Esophagus squamous epithelium (tissue), 5 donors: ENCODE measurements at regions not wholly inside any gene's neighbourhood (a gene's known extent, or its start where the extent isn't known, plus 50 kb on each side); places are given as distances from the start of the nearest gene placed in this dataset.

ENCODE experiments used
- DNase-seq: peaks from one replicate; lab custom pipeline; 2025; lab: John Stamatoyannopoulos, UW
- H3K27ac ChIP-seq, 4 donors: fragments of 200-600 bp; sonication (generic); one replicate each; pipeline ENCODE4 v1.5.1; 2016 to 2019; ENCODE audit warnings: mild to moderate bottlenecking in 1 of 4
- H3K27me3 ChIP-seq, 4 donors: fragments of 200-600 bp; sonication (generic); 1 replicate in 3 of 4; 2 replicates in 1 of 4; pipeline versions ENCODE4 v1.5.1 to v1.6.0; 2017 to 2021; ENCODE audit warnings: antibody characterized with exemption in 1 of 4
- H3K36me3 ChIP-seq, 3 donors: fragments of 200-600 bp; sonication (generic); one replicate each; pipeline ENCODE4 v1.5.1; 2016 to 2019
- H3K4me1 ChIP-seq, 3 donors: fragments of 200-600 bp; sonication (generic); one replicate each; pipeline ENCODE4 v1.5.1; 2017 to 2019
- H3K4me3 ChIP-seq, 4 donors: fragments of 200-600 bp; sonication (generic); 1 replicate in 3 of 4; 2 replicates in 1 of 4; pipeline ENCODE4 v1.5.1; 2016 to 2019; ENCODE audit warnings: mild to moderate bottlenecking in 2 of 4, moderate library complexity in 1 of 4
- H3K9me3 ChIP-seq, 3 donors: fragments of 200-600 bp; sonication (generic); one replicate each; pipeline ENCODE4 v1.5.1; 2016 to 2019
- CTCF ChIP-seq, 6 experiments: fragments of 450-650 bp in 4 of 6; fragments of 200-600 bp in 2 of 6; sonication (generic) in 2 of 6; IDR thresholded peaks; one replicate each; pipeline ENCODE4 v1.5.1; 2016 to 2019; ENCODE audit warnings: antibody characterized with exemption in 6 of 6, mild to moderate bottlenecking in 4 of 6, moderate library complexity in 4 of 6
- POLR2A ChIP-seq, 4 donors: fragments of 450-650 bp; IDR thresholded peaks; one replicate each; pipeline ENCODE4 v1.6.1; 2017; ENCODE audit warnings: antibody characterized with exemption in 4 of 4, mild to moderate bottlenecking in 4 of 4, moderate library complexity in 3 of 4
- WGBS, 2 donors: methylation state at CpG; one replicate each; pipeline ENCODE4 v1.1.5; 2018; 5-methylcytosine and 5-hydroxymethylcytosine counted together
- intact Hi-C: fragments of 100-400 bp; cut with DNase I; formaldehyde crosslinking; loops from one replicate; pipeline ENCODE4 v1.15.0; 2022
- donor health status: DM: yes; HTN: yes; CAD: no.

GRCh38 chrX:34072906-34073305 lies 59.2 kb downstream of the FAM47A start:
- no peak for DNase-seq
- intact Hi-C loops = no loop called here
- TF ChIP-seq CTCF (IDR thresholded peaks at IDR 0.05) (no peak), POLR2A (IDR thresholded peaks at IDR 0.05) (no peak)

GRCh38 chrX:34063616-34064015 lies 68.5 kb downstream of the FAM47A start:
- no peak for DNase-seq
- no peak for TF ChIP-seq CTCF (IDR thresholded peaks at IDR 0.05)
- no peak for TF ChIP-seq POLR2A (IDR thresholded peaks at IDR 0.05)
- intact Hi-C loops = no loop called here
- H3K4me3 ChIP-seq = no peak overlapping the region
- no peaks in the 10 kb centered on the region for H3K36me3 ChIP-seq
- no peaks in the 10 kb centered on the region for H3K4me1 ChIP-seq
- no peaks in the 10 kb centered on the region for H3K9me3 ChIP-seq
- no peaks in the 10 kb centered on the region for H3K27me3 ChIP-seq
- H3K27ac ChIP-seq = no peak overlapping the region
- WGBS, 2 donors = 56 to 63% methylated on average over 1 of the region's 1 CpG

More at GRCh38 chrX:34072906-34073305, 59.2 kb downstream of the FAM47A start:
- Histone ChIP-seq H3K36me3 (no peaks in the 10 kb centered on the region), H3K9me3 (no peaks in the 10 kb centered on the region), H3K27me3 (no peaks in the 10 kb centered on the region), H3K27ac (no peak overlapping the region), H3K4me3 (no peak overlapping the region), H3K4me1 (no peaks in the 10 kb centered on the region)

- intact Hi-C loops = loop anchor here (5.0 kb wide), 1 partner anchor 36 kb away; no protein-coding TSS in a partner anchor
- no peaks in the 10 kb centered on the region for H3K27me3 ChIP-seq
- no peaks in the 10 kb centered on the region for H3K4me1 ChIP-seq
- H3K4me3 ChIP-seq = no peak overlapping the region
- H3K36me3 ChIP-seq = no peaks in the 10 kb centered on the region
- no peaks in the 10 kb centered on the region for H3K9me3 ChIP-seq
- no peak for TF ChIP-seq CTCF (IDR thresholded peaks at IDR 0.05)
- TF ChIP-seq POLR2A (IDR thresholded peaks at IDR 0.05) = no peak
- no peak for DNase-seq
- no peak overlapping the region for H3K27ac ChIP-seq
- 57 to 80% methylated on average over 1 of the region's 2 CpGs for WGBS, 2 donors
Measured at GRCh38 chrX:34058005-34058404, 74.1 kb downstream of the FAM47A start.

- Histone ChIP-seq H3K27me3 (no peaks in the 10 kb centered on the region), H3K27ac (no peak overlapping the region), H3K4me1 (no peaks in the 10 kb centered on the region), H3K9me3 (no peaks in the 10 kb centered on the region), H3K4me3 (no peak overlapping the region), H3K36me3 (no peaks in the 10 kb centered on the region)
- TF ChIP-seq POLR2A (IDR thresholded peaks at IDR 0.05) (no peak), CTCF (IDR thresholded peaks at IDR 0.05) (no peak)
- no peak for DNase-seq
- WGBS, 2 donors = 48% methylated on average over 4 of the region's 4 CpGs; no CpG with 5 or more reads in 1 of the 2 donors
- intact Hi-C loops = no loop called here
Measured at GRCh38 chrX:34053931-34054330, 78.2 kb downstream of the FAM47A start.
